ENCODE measurements at regions not wholly inside any gene's neighbourhood (a gene's known extent, or its start where the extent isn't known, plus 50 kb on each side); places are given as distances from the start of the nearest gene placed in this dataset.
A peak's percentile ranks its signal among the peaks of the same experiment; 100 is the strongest.

- DNase-seq (ENCODE audit: insufficient read length, low spot score) (no peak), FAIRE-seq (peak; percentile 60)
- TF ChIP-seq POLR2A (IDR thresholded peaks at IDR 0.05; ENCODE audit: low read depth, low read length), result no peak
These were observed 63.1 kb upstream of the MEOX2 start for GRCh38 chr7:15749631-15750030.

GRCh38 chr7:15747712-15748111 lies 61.2 kb upstream of the MEOX2 start:
- no peak for TF ChIP-seq POLR2A (IDR thresholded peaks at IDR 0.05; ENCODE audit: low read depth, low read length)
- FAIRE-seq, result no peak

GRCh38 chr7:15747301-15747700 lies 60.8 kb upstream of the MEOX2 start:
- no peak for TF ChIP-seq POLR2A (IDR thresholded peaks at IDR 0.05; ENCODE audit: low read depth, low read length)
- no peak for FAIRE-seq
- DNase-seq (ENCODE audit: insufficient read length, low spot score), result no peak

More at GRCh38 chr7:15747712-15748111, 61.2 kb upstream of the MEOX2 start:
- no peak for DNase-seq (ENCODE audit: insufficient read length, low spot score)

- TF ChIP-seq POLR2A (IDR thresholded peaks at IDR 0.05; ENCODE audit: low read depth, low read length), result no peak
These were observed 57.5 kb upstream of the MEOX2 start for GRCh38 chr7:15743926-15744480.

GRCh38 chr7:15737601-15738000 lies 51.1 kb upstream of the MEOX2 start:
- TF ChIP-seq POLR2A (IDR thresholded peaks at IDR 0.05; ENCODE audit: low read depth, low read length), result no peak
- FAIRE-seq, result peak; percentile 61

More at GRCh38 chr7:15743926-15744480, 57.5 kb upstream of the MEOX2 start:
- DNase-seq (ENCODE audit: insufficient read length, low spot score), result no peak
- no peak for FAIRE-seq

More at GRCh38 chr7:15737601-15738000, 51.1 kb upstream of the MEOX2 start:
- DNase-seq (ENCODE audit: insufficient read length, low spot score), result no peak
